PC-9 (cell line): ENCODE measurements at regions not wholly inside any gene's neighbourhood (a gene's known extent, or its start where the extent isn't known, plus 50 kb on each side); places are given as distances from the start of the nearest gene placed in this dataset.

ENCODE experiments used
- BruUV-seq: library from RNA; stranded (reverse); fragments of 400-500 nt; replicated peaks from 2 replicates; lab custom pipeline; 2021; lab: Mats Ljungman, UMichigan
- CTCF ChIA-PET: fragments of 300-600 bp; sonication (Branson Sonifier 250); formaldehyde crosslinking; loops from one replicate; lab custom pipeline; 2022; ENCODE audit warnings: antibody characterized with exemption; lab: Charles Lee
- POLR2A ChIA-PET: fragments of 300-600 bp; sonication (Branson Sonifier 250); formaldehyde crosslinking; loops from one replicate; lab custom pipeline; 2022; ENCODE audit warnings: antibody characterized with exemption; ENCODE audit not compliant: unreplicated experiment; lab: Charles Lee
- DNase-seq, 2 experiments: peaks; one replicate each; pipeline versions ENCODE4 v3.0.0 to v3.0.0-alpha.2; 2015 to 2022; ENCODE audit warnings: mixed read lengths in 1 of 2
- H2AFZ ChIP-seq: fragments of 200-600 bp; sonication (generic); 2 replicates; pipeline ENCODE4 v1.8.1; 2017; ENCODE audit warnings: antibody characterized with exemption
- H3F3A ChIP-seq: fragments of 200-600 bp; sonication (generic); 2 replicates; pipeline ENCODE4 v1.8.1; 2017; ENCODE audit warnings: antibody characterized with exemption, mild to moderate bottlenecking, low read depth; ENCODE audit not compliant: insufficient read depth
- H3K27ac ChIP-seq: fragments of 200-600 bp; sonication (generic); 2 replicates; pipeline ENCODE4 v1.6.1; 2016; ENCODE audit warnings: mixed run types
- H3K27me3 ChIP-seq: fragments of 200-600 bp; sonication (generic); 2 replicates; pipeline ENCODE4 v1.6.1; 2016; ENCODE audit warnings: low read depth, mixed run types; ENCODE audit not compliant: insufficient read depth
- H3K36me3 ChIP-seq: fragments of 200-600 bp; sonication (generic); 2 replicates; pipeline ENCODE4 v1.6.1; 2016; ENCODE audit warnings: low read depth, mixed run types
- H3K4me1 ChIP-seq: fragments of 200-600 bp; sonication (generic); replicated peaks from 2 replicates; pipeline ENCODE4 v1.6.1; 2016; ENCODE audit warnings: mixed run types; ENCODE audit not compliant: insufficient read depth
- H3K4me2 ChIP-seq: fragments of 200-600 bp; sonication (generic); 2 replicates; pipeline ENCODE4 v1.6.1; 2017; ENCODE audit warnings: mixed run types
- H3K4me3 ChIP-seq: fragments of 200-600 bp; sonication (generic); 2 replicates; pipeline ENCODE4 v1.6.1; 2016; ENCODE audit warnings: mixed run types
- H3K79me2 ChIP-seq: fragments of 200-600 bp; sonication (generic); 2 replicates; pipeline ENCODE4 v1.6.1; 2017; ENCODE audit warnings: low read depth, mixed run types
- H3K9me2 ChIP-seq: fragments of 200-600 bp; sonication (generic); 2 replicates; pipeline ENCODE4 v1.8.1; 2017; ENCODE audit warnings: mild to moderate bottlenecking; ENCODE audit not compliant: insufficient read depth
- H3K9me3 ChIP-seq: fragments of 200-600 bp; sonication (generic); 2 replicates; pipeline ENCODE4 v1.8.1; 2016; ENCODE audit warnings: low read depth; ENCODE audit not compliant: insufficient read depth
- H4K20me1 ChIP-seq: fragments of 200-600 bp; sonication (generic); 2 replicates; pipeline ENCODE4 v1.8.1; 2017; ENCODE audit not compliant: insufficient read depth
- CTCF ChIP-seq: fragments of 200-600 bp; sonication (generic); conservative IDR thresholded peaks from 2 replicates; pipeline ENCODE4 v1.6.1; 2017; ENCODE audit warnings: mixed run types, antibody characterized with exemption, mild to moderate bottlenecking, moderate library complexity
- EZH2 ChIP-seq: fragments of 200-600 bp; sonication (generic); IDR thresholded peaks from 2 replicates; pipeline ENCODE4 v1.8.0; 2017; ENCODE audit warnings: antibody characterized with exemption, low read depth
- intact Hi-C: fragments of 100-400 bp; cut with micrococcal nuclease; formaldehyde crosslinking; loops from one replicate; pipeline ENCODE4 v1.10.0; 2022; ENCODE audit not compliant: unreplicated experiment

DNA sequence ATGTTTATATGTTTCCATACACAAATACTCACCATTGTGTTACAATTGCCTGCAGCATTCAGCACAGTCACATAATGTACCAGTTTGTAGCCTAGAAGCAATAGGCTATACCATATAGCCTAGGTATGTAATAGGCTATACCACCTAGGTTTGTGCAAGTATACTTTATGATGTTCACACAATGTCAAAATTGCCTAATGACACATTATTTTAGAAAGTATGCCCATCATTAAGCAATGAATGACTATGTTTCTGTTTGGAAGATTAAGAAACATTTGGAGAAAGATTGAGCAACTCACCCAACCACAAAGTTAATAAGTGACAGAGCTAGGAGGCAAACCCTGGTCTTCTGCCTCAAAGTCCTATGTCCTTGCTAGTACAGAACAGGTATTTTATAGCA, 96.8 kb upstream of the GRIA3 start:
- no peaks in the 10 kb centered on the region for H3K4me1 ChIP-seq
- H3K9me2 ChIP-seq = no peaks in the 10 kb centered on the region
- no peak overlapping the region for H3K27ac ChIP-seq
- ChIA-PET CTCF (no interaction called here), POLR2A (interaction anchor here (0.6 kb wide), 1 partner anchor 528 kb away, joined by 3 read pairs; no protein-coding TSS in a partner anchor)
- H3K4me2 ChIP-seq = no peak overlapping the region
- no peak for DNase-seq
- no peak overlapping the region for H2AFZ ChIP-seq
- BruUV-seq = no TSS peak
- no peaks in the 10 kb centered on the region for H3K27me3 ChIP-seq
- H3K4me3 ChIP-seq = no peak overlapping the region
- no peaks in the 10 kb centered on the region for H3K79me2 ChIP-seq
- no peaks in the 10 kb centered on the region for H3F3A ChIP-seq
- H4K20me1 ChIP-seq = no peaks in the 10 kb centered on the region
- no peaks in the 10 kb centered on the region for H3K36me3 ChIP-seq
- H3K9me3 ChIP-seq = no peaks in the 10 kb centered on the region
- intact Hi-C loops = no loop called here
- TF ChIP-seq CTCF (no peak), EZH2 (no peak)

DNA sequence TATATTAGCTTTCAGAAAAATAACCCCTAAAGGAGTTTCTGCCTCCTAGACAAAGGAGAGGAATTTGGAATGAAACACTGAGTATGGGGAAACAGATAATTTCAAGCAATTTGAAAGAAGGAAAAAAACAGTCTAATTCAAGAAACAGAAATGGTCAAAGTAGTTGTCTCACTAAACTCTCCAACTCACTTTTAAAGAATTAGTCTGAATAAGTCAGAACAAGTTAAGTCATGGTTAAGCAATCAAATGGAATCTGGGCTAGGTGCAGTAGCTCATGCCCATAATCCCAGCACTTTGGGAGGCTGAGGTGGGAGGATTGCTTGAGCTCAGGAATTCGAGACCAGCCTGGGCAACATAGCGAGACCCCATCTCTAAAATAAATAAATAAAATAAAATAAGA, 95.7 kb upstream of the GRIA3 start:
- no peak for DNase-seq

DNA sequence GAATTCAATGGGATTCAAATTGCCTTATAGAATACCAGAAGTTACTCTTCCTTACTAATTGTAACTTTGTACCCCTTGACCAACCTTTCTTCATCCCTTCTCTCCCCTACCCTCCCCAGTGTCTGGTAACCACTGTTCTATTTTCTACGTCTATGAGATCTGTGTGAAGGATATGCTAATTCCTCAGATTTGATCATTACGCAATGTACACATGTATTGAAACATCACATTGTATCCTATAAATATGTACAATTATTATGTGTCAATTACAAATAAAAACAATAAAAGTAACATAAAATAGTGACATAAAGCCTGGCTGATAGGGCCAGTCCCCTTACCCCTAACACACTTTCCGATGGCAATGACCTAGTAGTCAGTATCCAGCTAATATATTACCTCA, 95.1 kb upstream of the GRIA3 start:
- Histone ChIP-seq H3K4me2 (no peak overlapping the region), H3K27ac (no peak overlapping the region), H3F3A (no peaks in the 10 kb centered on the region), H2AFZ (no peak overlapping the region), H3K36me3 (no peaks in the 10 kb centered on the region), H3K4me3 (no peak overlapping the region), H3K27me3 (no peaks in the 10 kb centered on the region), H3K4me1 (no peaks in the 10 kb centered on the region), H3K9me3 (no peaks in the 10 kb centered on the region), H3K79me2 (no peaks in the 10 kb centered on the region), H4K20me1 (no peaks in the 10 kb centered on the region), H3K9me2 (no peaks in the 10 kb centered on the region)
- ChIA-PET CTCF (no interaction called here), POLR2A (no interaction called here)
- no TSS peak for BruUV-seq
- no peak for TF ChIP-seq CTCF
- no peak for TF ChIP-seq EZH2
- no peak for DNase-seq
- intact Hi-C loops = no loop called here

More for the DNA sequence above, 95.7 kb upstream of the GRIA3 start:
- no peak for TF ChIP-seq EZH2
- no peak for TF ChIP-seq CTCF
- no peaks in the 10 kb centered on the region for H3K4me1 ChIP-seq
- no peaks in the 10 kb centered on the region for H3F3A ChIP-seq
- ChIA-PET CTCF (no interaction called here), POLR2A (no interaction called here)
- H3K9me3 ChIP-seq = no peaks in the 10 kb centered on the region
- intact Hi-C loops = no loop called here
- no peak overlapping the region for H3K4me3 ChIP-seq
- no peaks in the 10 kb centered on the region for H4K20me1 ChIP-seq
- no peak overlapping the region for H3K4me2 ChIP-seq
- H2AFZ ChIP-seq = no peak overlapping the region
- H3K9me2 ChIP-seq = no peaks in the 10 kb centered on the region
- BruUV-seq = no TSS peak
- no peaks in the 10 kb centered on the region for H3K79me2 ChIP-seq
- H3K27me3 ChIP-seq = no peaks in the 10 kb centered on the region
- H3K27ac ChIP-seq = no peak overlapping the region
- no peaks in the 10 kb centered on the region for H3K36me3 ChIP-seq
